Hematopoietic multipotent progenitor cell treated with erythropoietin and hydrocortisone succinate and interleukin-3 and kit ligand, for 8 days (in vitro differentiated cells): ENCODE measurements at regions not wholly inside any gene's neighbourhood (a gene's known extent, or its start where the extent isn't known, plus 50 kb on each side); places are given as distances from the start of the nearest gene placed in this dataset.
"Not testable (repeated sequence)": the region's sequence is repeated elsewhere in the genome, so short reads cannot be mapped to it uniquely, and the experiment has no call there.

ENCODE experiments used
- DNase-seq: peaks from one replicate; pipeline ENCODE4 v3.0.0-alpha.2; 2015

DNA sequence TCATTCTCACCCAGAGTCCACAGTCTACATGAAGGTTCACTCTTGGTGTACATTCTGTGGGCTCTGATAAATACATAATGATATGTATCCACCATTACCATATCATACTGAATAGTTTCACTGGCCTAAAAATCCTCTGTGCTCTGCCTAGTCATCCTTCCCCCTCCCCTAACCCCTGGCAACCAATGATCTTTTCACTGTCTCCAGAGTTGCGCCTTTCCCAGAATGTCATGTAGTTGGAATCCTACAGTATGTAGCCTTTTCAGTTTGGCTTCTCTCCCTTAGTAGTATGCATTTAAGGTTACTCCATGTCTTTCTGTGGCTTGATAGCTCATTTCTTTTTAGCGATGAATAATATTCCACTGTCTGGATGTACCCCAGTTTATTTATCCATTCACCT, 101.3 kb downstream of the NOG start:
- no peak for DNase-seq

DNA sequence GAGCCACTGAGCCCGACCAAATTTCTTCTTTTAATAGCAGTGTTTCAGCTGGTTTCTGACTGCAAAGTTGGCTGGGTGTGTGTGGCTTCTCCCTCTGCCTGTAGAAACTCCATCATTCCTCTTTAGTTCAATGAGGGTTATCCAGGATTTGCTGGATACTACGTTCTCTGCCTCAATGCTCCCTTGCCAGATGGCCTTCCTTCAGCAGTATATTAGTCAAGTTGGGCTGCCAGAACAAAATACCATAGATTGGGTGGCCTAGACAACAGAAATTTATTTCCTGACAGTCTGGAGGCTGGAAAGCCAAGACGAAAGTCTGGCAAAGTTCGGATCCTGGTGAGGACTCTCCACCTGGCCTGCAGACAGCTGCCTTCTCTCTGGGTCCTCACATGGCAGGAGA, 103.7 kb downstream of the NOG start:
- no peak for DNase-seq

DNA sequence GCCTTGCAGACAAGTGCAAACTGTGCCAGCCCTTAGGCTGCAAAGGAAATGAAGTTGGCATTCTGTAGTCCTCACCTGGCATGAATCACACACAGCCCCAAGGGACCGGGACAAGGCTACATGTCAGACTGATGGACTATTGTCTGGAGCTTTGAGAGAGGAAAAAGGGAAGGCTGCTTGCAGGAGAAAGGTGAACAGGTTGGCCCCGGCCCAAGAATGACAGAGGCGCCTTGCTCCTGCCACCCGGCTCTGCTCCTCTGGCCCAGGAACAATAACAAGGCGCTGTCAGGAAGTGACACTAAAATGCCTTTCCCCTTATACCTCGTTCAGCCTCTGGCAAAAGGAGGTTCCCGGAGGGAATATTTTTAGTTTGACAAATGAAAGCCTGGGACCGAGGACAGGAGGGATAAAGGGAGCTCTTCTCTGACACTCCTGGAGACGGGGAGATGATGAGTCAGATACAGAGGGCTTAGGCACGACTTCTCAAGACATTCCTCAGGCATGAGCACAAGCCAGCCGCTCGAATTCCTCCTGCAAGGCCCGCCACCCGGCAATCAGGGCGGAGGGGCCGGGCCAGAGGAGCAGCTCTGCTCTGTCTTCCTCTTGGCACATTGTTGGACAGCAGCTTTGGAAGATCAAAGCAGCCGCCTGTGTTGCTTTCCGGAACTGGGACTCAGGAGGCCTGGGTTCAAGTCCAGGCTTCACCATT, 105.8 kb downstream of the NOG start:
- DNase-seq: no peak

DNA sequence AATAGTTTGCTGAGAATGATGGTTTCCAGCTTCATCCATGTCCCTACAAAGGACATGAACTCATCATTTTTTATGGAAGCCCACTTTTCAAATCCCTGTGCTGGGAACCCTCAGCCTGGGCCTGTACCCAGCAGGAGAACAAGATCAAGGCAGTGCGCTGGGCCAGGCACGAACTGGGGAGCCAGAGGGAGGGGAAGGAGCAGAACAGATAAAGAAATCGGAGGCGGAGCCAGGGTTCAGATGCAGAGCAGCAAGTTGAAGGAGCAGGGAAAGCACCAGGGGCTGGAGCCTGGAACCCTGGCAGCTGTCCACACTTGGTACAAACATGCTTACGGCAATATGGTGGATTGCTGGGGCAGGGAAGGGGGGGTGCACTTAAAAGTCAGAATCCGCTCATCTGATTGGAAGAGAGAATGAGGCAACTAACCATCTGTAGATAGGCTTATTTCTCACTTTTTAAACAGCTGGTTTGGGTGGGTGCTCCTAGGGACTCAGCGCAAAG, 107.5 kb downstream of the NOG start:
- DNase-seq: no peak

DNA sequence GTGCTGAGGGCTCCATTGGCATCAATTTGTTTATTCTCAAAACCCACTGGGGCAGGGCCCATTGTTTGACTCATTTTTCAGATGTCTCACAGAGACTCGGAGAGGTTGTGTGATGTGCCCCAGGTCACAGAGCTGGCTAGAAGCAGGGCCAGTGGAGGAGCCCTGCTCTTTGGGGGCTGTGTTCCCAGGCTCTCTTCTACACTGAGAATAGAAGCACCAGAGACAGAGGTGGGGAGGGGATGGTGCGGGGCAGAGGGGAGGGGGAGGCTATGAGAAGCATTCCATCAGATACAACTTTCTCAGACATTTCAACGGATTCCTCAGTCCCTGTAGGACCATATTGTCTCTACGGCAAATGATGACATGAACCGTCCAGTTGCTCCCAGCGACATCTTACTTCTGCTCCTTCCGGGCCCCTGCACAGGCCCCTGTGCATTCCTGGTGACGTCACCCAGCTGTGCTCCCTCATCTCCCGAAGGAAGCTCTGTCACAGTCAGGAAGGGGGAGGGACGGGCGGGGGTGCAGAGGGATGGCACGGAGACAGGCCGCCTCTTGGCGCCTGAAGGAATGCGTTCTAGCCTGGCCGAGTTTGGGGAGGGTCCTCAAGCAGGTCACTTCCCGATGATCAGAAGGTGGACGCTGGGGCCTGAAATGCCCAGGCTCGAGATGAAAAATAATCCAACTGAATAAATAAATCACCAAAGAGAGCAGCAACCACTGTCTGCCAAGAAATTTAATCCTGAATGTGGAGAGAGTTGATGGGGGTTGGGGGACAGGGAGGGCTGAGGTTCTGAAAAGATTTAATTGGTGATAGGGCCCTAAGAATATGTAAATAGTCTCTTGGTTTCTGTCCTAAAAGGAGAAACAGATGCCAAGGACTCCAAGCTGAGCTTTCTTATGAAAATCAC, 114.1 kb downstream of the NOG start:
- no peak for DNase-seq

DNA sequence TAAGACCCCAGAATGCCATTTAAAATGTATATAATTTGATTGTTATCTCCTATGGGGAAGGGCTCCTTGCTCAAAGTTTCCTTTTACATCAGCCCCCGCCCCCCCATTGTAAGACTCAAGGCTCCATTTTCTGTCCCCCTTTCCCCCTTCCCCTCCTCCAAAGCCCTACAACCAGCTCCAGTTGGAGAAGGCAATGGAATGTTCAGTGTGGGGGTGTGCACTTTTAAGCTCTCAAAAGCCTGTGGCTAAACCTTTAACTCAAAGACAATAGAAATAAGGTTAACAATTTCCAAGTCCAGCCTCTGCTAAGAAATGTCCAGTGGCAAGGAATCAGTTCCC, 114.7 kb downstream of the NOG start:
- no peak for DNase-seq

DNA sequence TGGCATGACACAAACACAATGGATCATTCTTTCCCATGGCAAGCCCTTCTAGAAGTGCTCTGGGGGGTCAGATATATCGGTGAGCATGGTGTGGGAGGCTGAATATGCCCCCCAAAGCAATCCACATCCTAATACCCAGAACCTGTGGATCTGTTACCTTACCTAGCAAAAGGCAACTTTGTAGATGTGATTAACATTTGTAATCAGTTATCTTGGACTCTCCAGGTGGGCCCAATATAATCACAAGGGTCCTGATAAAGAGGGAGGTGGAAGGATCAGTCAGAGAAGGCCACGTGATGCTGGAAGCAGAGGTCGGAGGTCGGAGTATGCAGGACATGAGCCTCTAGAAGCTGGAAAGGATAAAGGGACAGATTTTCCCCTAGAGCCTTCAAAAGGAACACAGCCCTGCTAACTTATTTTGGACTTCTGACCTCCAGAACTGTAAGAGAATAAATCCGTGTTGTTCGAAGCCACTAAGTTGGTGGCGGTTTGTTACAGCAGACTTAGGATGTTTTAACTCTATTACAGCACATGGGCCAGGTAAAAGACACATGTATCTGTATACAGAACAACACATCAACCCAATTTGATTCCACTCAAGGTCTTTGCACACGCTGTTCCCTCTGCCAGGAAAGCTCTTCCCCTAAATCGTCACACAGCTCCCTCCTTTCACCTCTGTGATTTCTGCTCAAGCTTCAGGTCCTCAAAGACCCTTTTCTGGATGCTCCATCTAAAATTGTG, 115.3 kb downstream of the NOG start:
- no peak for DNase-seq

DNA sequence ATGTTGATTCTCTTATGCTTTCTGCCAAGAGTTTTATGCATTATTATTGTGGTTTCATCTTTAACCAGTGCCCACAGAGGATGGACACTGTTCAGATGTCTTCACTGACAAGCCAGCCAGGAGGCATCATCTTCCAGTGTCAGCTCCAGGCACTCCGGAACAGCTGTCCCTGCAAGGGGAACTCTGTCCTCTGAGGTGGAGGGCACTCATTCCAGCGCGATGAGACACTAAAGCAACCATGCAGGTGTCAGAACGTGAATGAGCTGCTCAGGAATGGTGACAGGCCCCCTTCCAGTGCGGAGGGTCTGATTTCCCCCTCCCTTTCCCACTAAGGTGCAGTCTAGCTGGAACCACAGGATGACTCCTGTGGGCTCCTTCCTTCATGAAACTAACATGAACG, 117.5 kb downstream of the NOG start:
- no peak for DNase-seq

DNA sequence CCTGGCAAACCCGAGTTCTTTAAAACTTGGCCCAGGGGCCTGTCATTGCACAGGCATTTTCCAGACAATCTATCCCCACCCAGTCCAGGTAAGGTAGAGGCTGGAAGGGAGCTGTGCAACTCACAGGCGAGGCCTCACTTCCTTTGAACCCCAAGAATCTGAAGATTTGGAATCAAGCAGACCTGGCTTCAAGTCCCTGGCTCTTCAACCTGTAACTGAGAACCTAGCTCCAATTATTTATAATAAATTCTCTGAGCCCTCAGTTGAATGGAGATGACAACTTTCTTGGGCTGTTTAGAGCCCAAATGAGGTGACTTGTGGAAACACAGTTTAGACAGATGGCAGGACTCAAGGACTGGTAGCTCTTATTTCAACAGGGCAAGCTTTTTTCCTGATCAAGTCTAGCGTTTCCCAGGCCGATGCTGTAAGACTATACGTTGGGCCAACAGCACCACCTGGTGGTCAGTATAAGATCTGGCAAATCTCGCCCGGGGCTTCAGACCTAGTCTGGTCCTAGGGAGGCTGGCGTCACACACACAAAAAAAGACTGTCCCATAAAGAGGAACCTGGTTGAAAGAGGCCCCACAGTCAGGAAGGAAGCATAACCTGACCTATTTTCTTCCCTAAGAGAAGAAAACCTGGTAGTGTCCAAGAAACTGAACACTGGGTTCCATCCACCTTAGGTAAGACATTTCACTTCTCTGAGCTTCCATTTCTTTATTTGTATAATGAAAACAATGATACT, 117.9 kb downstream of the C17orf67 start:
- peak; percentile 81 for DNase-seq

DNA sequence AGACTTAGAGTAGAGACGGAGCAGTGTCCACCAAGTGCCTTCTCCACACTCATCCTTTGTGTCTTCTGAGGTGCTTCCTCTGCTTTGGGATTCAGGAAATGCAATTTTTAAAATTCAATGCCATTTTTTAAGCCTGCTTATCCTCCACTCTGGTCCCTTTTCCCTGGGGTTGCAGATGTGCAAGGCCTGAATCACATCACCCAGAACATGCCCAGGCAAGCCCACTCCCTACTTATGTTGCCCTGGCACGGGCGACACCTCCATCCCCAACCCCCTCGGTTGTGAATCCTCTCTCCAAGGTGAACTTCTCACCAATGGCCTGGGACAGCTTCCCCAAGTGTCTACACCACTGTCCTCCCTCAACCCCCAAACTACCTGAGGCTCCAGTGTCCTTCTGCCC, 116.2 kb downstream of the C17orf67 start:
- no peak for DNase-seq

DNA sequence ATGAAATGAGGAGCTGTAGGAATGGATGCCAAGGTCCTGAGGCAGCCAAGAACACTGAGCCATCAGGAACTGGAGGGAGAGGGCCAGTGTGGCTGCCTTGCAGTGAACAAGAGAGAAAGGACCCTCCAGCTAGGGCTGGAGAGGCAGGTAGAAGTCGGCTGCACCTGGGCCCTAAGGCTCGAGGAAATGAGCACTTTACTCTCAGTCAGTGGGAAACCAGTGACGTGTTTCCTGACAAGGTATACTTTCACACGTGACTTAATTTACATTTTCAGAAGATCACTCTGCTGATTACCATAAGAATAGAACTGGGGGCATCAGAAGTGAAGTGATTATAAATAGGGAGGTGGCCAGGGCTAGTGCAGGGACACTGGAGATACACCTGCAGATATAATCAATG, 115.2 kb downstream of the C17orf67 start:
- no peak for DNase-seq

DNA sequence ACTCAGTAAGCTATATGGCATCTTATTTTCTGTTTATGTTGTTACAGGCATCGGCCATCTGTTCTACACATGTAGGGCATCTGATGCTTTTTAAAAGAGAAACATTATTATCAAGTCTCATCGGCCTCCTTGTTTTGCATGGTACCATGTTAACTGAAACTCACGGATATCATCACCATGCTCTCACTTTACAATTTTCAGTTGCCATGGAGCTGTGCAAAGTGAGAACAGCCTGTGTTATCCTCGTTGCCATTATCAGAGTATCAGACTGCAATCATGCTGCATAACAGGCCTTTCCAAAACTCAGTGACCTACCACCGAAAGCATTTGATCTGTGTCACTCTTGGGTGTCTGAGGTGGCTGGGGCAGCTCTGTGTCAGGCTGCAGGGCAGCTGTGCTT, 110.3 kb downstream of the C17orf67 start:
- no peak for DNase-seq

DNA sequence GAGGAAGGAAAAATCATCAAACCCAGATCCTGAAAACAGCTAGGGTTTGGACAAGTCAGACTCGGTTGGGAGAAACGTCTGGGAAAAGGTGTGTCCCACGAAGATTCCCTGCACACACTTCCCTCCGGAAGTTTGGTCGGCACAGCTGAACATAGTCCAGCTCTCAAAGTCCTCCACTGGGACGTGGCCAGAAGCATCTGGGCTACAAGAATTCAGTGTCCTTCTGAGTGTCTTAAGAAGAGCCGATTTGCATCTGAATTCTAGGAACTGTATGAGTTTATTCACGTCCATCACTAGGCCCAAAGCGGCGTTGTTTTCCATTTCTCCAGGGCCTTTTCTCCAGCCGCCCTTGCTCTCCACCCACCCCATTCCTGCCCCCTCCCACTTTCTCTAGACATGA, 109.1 kb downstream of the C17orf67 start:
- DNase-seq: no peak

DNA sequence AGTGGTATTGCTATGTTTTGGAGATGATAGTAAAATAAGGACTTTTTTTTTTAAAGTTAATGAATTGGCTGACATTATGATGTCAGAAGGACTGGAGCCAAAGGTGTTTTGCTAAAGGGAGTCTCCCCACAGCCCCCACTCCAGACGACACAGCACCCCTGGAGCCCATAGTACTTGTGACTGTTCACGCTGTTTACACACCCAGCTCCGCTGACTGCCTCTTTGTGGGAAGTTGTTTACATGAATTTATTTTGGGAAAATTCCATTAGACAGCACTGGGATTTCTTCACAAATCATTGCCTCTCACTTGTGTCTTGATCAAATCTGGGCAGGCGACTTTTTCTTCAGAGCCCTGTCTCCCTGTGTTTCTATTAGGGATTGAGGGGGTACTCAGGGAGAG, 108.6 kb downstream of the C17orf67 start:
- no peak for DNase-seq

DNA sequence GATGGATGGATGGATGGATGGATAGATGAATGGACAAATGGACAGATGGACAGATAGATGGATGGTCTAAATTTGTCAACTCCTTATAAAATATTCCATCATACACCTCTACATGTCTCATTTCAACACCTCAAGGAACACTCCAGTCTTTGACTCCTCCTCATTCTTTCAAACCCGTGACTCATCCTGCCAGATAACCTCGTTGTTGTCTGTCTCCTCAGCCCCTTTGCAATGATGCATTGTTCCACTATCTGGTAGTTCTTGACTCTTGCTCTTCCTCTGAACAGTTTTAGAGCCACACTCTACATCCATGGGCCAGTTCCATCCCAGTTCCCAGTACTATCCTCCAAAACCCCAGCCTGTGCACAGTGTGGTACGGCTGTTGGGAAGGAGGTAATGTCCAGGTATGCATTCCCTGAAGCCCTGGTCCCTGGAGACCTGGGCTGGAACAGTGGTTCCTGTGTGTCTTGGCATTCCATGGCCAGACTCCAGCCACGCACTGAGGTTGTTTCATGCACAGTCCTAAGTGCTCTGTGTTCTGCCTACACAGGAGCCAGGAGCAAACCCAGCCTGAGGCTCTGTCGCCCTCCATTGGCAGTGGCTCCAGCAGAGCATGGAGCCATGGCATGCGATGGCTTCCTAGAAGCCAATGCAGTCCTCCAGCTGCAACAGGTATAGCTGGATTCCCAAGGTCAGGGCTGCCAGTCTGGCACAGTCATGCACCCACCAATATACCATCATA, 105.7 kb downstream of the C17orf67 start:
- DNase-seq: no peak

DNA sequence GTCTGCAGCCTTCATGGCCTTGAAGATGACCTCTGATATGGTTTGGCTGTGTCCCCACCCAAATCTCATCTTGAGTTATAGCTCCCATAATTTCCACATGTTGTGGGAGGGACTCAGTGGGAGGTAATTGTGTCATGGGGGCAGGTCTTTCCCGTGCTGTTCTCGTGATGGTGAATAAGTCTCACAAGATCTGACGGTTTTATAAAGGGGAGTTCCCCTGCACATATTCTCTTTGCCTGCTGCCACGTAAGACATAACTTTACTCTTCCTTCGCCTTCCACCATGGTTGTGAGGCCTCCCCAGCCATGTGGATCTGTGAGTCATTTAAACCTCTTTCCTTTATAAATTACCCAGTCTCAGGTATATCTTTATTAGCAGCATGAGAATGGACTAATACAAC, 102.6 kb downstream of the C17orf67 start:
- DNase-seq: not testable (repeated sequence)

DNA sequence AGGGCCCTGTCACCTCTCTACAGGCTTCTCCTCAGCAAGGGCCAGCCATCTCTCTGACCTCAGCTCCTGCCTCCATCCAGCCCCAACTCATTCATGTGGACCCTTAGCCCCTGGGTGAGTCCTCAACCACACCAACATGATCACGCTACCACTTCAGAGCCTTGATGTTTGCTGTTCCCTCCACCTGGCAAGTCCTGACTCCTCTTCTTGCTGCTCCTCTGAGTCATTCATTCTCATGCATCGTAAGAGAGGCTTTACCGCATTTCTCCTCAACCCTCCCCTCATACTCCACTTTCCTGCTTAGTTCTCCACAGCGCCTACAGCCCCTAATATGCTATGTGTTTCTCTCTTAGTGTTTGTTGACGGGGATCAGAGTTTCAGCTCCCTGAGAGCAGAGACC, 99.9 kb downstream of the C17orf67 start:
- DNase-seq: no peak

DNA sequence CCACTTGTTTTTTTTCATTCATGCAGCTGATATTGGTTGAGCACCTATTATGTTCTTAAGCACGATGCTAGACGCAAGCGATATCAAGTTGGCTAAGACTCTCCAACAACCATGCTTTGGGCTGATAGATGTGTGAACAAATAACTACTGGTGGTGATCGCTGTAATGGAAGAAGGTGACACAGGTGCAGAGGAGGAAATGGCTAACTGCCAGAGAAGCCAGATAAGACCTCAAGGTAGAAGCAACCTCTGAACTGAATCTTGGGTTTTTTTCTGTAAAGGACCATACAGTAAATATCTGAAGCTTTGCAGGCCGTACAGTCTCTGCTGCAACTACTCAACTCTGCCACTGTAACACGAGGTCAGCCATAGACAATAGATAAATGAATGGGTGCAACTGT, 97.9 kb downstream of the C17orf67 start:
- DNase-seq: no peak

DNA sequence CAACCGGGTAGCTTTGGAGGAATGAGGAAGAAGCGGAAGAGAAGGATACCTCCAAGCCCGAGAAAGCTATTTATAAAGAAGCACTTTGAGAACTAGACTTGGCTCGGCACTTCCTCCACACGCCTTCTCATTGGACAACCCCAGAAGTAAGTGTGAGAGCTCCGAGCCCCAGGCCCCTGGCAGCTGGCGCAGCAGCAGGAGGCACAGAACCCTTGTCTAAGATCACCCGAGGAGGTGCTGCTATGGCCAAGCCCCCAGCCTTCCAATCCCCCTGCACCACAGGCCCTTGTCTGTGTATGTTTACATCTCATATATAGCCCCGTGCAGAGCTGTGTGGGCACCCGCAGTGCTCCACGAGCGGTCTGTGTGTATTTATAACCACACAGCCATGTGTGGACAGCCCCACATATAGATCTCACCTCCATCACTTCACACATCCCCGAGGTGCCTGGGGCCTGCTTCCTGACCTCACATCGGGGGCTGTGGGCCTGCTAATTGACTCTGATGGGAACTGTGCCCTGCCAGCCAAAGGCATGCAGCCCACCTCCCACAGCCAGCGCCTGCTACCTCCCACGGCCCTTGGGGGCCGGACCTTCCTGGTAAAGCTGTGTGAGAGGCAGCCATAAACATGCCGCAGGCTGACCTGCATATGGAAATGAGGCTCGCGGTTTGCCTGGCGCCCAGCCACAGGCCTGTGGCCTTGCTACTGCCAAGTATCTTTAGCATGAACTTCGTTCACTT, 96.1 kb downstream of the C17orf67 start:
- no peak for DNase-seq

DNA sequence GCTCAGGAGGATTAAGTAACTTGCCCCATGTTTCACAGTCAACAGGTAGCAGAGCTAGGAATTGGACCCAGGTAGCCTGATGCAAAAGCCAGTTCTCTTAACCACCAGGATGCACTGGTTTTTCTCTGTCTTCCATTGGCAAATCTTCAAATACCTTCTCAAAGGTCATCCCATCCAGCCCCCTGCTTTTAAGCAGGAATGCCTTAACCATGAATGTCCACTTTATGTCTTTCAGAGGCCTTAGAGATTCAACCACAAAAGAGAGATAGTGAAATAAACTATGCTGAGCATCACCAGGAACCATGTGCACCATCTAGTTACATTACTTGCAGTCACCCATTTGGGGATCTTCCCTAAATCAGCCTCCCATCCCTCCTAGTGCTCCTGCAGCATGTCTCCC, 94.3 kb downstream of the C17orf67 start:
- DNase-seq: no peak

DNA sequence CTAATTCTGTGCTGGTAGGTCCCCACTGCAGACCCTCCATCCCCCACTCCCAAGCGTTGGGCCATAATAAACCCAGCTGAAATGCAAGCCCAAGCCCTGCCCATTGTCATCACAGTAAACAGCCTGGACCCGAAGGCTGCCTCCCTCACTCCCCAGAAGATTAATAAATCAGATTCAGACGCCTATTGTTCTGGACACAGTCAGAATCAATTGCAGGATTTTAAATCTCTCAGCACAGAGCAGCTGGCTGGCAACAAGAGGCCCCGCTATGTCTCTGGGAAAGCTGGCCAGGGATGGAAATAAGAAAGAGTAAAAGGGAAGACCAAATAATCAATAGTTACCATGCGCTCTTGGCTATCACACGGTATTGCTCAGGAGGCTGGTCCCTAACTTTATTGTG, 93.9 kb downstream of the C17orf67 start:
- DNase-seq: no peak
